ENCODE measurements at regions not wholly inside any gene's neighbourhood (a gene's known extent, or its start where the extent isn't known, plus 50 kb on each side); places are given as distances from the start of the nearest gene placed in this dataset.

- Histone ChIP-seq H2AFZ (ENCODE audit: insufficient read depth, low read length, poor library complexity) (no peak overlapping the region), H3K4me1 (ENCODE audit: control insufficient read depth in 1 of 2, insufficient read depth in 2 of 2, low read length in 2 of 2) (no peaks in the 10 kb centered on the region), H2BK12ac (ENCODE audit: low read length) (no peak overlapping the region), H3K9me3 (ENCODE audit: insufficient read depth, low read depth, low read length) (peaks cover 2% of the 10 kb centered on the region), H3K27ac (ENCODE audit: low read depth, low read length) (no peak overlapping the region), H3K27me3 (ENCODE audit: insufficient read depth, low read length) (no peaks in the 10 kb centered on the region), H4K91ac (ENCODE audit: low read depth, low read length) (no peak overlapping the region), H4K12ac (ENCODE audit: low read depth, low read length) (no peak overlapping the region), H2AK5ac (ENCODE audit: low read length) (no peak overlapping the region), H3K23ac (ENCODE audit: low read length) (no peak overlapping the region), H3K79me1 (ENCODE audit: low read length) (no peaks in the 10 kb centered on the region), H3K4me2 (ENCODE audit: low read length) (no peak overlapping the region), H4K8ac (ENCODE audit: low read depth, low read length) (no peak overlapping the region), H3K36me3 (ENCODE audit: control insufficient read depth in 1 of 2, insufficient read depth in 2 of 2, low read length in 2 of 2) (no peaks in the 10 kb centered on the region), H3K4me3 (ENCODE audit: low read depth, low read length) (no peak overlapping the region), H2BK120ac (ENCODE audit: insufficient read depth, low read length, poor library complexity) (no peak overlapping the region), H2BK5ac (ENCODE audit: low read depth, low read length, poor library complexity) (no peak overlapping the region), H3K79me2 (ENCODE audit: control insufficient read depth, insufficient read depth, low read length, poor library complexity) (no peaks in the 10 kb centered on the region), H3K18ac (ENCODE audit: low read length) (no peak overlapping the region), H3K14ac (ENCODE audit: low read length) (no peak overlapping the region), H3K4ac (ENCODE audit: low read depth, low read length) (no peak overlapping the region), H3K9ac (ENCODE audit: low read length) (no peak overlapping the region)
- DNase-seq, result no peak
Measured at GRCh38 chr2:57855212-57855611, 191.4 kb upstream of the VRK2 start.

DNA sequence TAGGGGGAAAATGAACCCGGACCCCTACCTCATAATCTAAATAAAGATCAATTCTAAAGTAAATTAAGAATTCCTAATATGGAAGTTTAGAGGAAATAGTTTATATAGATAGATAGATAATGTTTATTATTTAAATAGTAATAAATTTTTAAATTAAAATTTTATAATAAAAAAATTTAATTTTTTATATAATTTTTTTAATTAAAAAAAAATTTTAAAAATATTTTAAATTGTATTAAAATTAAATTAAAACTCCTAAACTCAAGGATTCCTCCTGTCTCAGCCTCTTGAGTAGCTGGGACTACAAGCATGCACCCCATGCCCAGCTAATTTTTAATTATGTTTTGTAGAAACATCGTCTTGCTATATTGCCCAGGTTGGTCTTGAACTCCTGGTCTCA lies 186.9 kb upstream of the VRK2 start:
- Histone ChIP-seq H3K14ac (ENCODE audit: low read length) (no peak overlapping the region), H3K79me2 (ENCODE audit: control insufficient read depth, insufficient read depth, low read length, poor library complexity) (no peaks in the 10 kb centered on the region), H3K4me1 (ENCODE audit: control insufficient read depth in 1 of 2, insufficient read depth in 2 of 2, low read length in 2 of 2) (no peaks in the 10 kb centered on the region), H3K79me1 (ENCODE audit: low read length) (no peaks in the 10 kb centered on the region), H2AK5ac (ENCODE audit: low read length) (no peak overlapping the region), H3K4me3 (ENCODE audit: low read depth, low read length) (no peak overlapping the region), H3K4me2 (ENCODE audit: low read length) (no peak overlapping the region), H3K23ac (ENCODE audit: low read length) (no peak overlapping the region), H3K9ac (ENCODE audit: low read length) (no peak overlapping the region), H3K27ac (ENCODE audit: low read depth, low read length) (no peak overlapping the region), H4K8ac (ENCODE audit: low read depth, low read length) (no peak overlapping the region), H4K12ac (ENCODE audit: low read depth, low read length) (no peak overlapping the region), H3K18ac (ENCODE audit: low read length) (no peak overlapping the region), H2BK120ac (ENCODE audit: insufficient read depth, low read length, poor library complexity) (no peak overlapping the region), H3K4ac (ENCODE audit: low read depth, low read length) (no peak overlapping the region), H3K27me3 (ENCODE audit: insufficient read depth, low read length) (no peaks in the 10 kb centered on the region), H3K9me3 (ENCODE audit: insufficient read depth, low read depth, low read length) (no peaks in the 10 kb centered on the region), H4K91ac (ENCODE audit: low read depth, low read length) (no peak overlapping the region), H2BK5ac (ENCODE audit: low read depth, low read length, poor library complexity) (no peak overlapping the region), H3K36me3 (ENCODE audit: control insufficient read depth in 1 of 2, insufficient read depth in 2 of 2, low read length in 2 of 2) (no peaks in the 10 kb centered on the region), H2BK12ac (ENCODE audit: low read length) (no peak overlapping the region), H2AFZ (ENCODE audit: insufficient read depth, low read length, poor library complexity) (no peak overlapping the region)
- WGBS (ENCODE audit: extremely low coverage, insufficient coverage, insufficient read length), result no CpG with 5 or more reads among the region's 2 CpGs
- no peak for DNase-seq

DNA sequence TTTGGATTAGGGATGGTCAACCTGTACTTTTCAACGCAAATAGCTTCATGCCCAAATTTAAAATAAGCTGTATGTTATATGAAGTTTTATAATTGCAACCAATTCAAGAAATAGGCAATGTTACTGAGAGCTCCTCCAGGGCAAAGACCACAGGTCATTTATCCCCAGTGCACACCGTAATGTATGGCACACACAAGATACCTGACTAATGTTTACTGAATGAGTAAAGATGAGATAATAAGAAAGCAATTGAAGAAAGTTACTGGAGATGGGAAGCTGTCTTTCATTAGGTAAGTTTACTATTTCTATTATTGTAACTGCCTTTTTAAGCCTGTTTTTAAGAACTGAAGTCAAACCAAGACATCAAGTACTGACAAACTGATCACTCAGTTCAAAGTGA lies 184.5 kb upstream of the VRK2 start:
- Histone ChIP-seq H2BK120ac (ENCODE audit: insufficient read depth, low read length, poor library complexity) (no peak overlapping the region), H3K36me3 (ENCODE audit: control insufficient read depth in 1 of 2, insufficient read depth in 2 of 2, low read length in 2 of 2) (no peaks in the 10 kb centered on the region), H2AK5ac (ENCODE audit: low read length) (no peak overlapping the region), H3K27ac (ENCODE audit: low read depth, low read length) (no peak overlapping the region), H3K18ac (ENCODE audit: low read length) (no peak overlapping the region), H4K12ac (ENCODE audit: low read depth, low read length) (no peak overlapping the region), H3K14ac (ENCODE audit: low read length) (no peak overlapping the region), H3K9ac (ENCODE audit: low read length) (no peak overlapping the region), H3K4me2 (ENCODE audit: low read length) (no peak overlapping the region), H2AFZ (ENCODE audit: insufficient read depth, low read length, poor library complexity) (no peak overlapping the region), H4K8ac (ENCODE audit: low read depth, low read length) (no peak overlapping the region), H3K9me3 (ENCODE audit: insufficient read depth, low read depth, low read length) (no peaks in the 10 kb centered on the region), H3K4ac (ENCODE audit: low read depth, low read length) (no peak overlapping the region), H3K23ac (ENCODE audit: low read length) (no peak overlapping the region), H3K4me1 (ENCODE audit: control insufficient read depth in 1 of 2, insufficient read depth in 2 of 2, low read length in 2 of 2) (no peaks in the 10 kb centered on the region), H3K79me1 (ENCODE audit: low read length) (no peaks in the 10 kb centered on the region), H2BK12ac (ENCODE audit: low read length) (no peak overlapping the region), H3K79me2 (ENCODE audit: control insufficient read depth, insufficient read depth, low read length, poor library complexity) (no peaks in the 10 kb centered on the region), H4K91ac (ENCODE audit: low read depth, low read length) (no peak overlapping the region), H3K4me3 (ENCODE audit: low read depth, low read length) (no peak overlapping the region), H3K27me3 (ENCODE audit: insufficient read depth, low read length) (no peaks in the 10 kb centered on the region), H2BK5ac (ENCODE audit: low read depth, low read length, poor library complexity) (no peak overlapping the region)
- no peak for DNase-seq
- whole genome bisulfite sequencing (ENCODE audit: extremely low coverage, insufficient coverage, insufficient read length), result no CpG with 5 or more reads among the region's 2 CpGs

DNA sequence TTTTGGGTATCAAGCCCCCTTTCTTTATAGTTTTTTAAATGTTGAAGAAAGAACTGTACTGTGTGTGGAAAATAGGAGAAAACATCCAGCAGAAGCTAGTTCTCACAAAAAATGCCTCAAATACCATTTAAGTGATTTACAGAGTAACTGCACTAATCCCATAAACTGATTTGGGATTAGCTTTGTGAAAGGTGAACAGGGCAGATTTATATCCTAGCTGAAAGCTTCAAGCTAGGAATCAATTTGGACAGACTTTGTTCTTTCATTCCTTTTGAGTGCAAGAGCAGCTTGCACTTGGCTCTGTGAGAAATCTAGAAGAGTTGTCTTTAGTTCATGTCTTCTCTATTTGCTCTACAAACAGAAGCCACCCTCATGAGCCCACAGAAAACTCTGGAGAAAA lies 183.9 kb upstream of the VRK2 start:
- H3K36me3 ChIP-seq (ENCODE audit: control insufficient read depth in 1 of 2, insufficient read depth in 2 of 2, low read length in 2 of 2), result no peaks in the 10 kb centered on the region
- H3K4me3 ChIP-seq (ENCODE audit: low read depth, low read length), result no peak overlapping the region
- no peak overlapping the region for H3K27ac ChIP-seq (ENCODE audit: low read depth, low read length)
- no peak overlapping the region for H3K4ac ChIP-seq (ENCODE audit: low read depth, low read length)
- H4K8ac ChIP-seq (ENCODE audit: low read depth, low read length), result no peak overlapping the region
- H3K9ac ChIP-seq (ENCODE audit: low read length), result no peak overlapping the region
- H3K4me1 ChIP-seq (ENCODE audit: control insufficient read depth in 1 of 2, insufficient read depth in 2 of 2, low read length in 2 of 2), result no peaks in the 10 kb centered on the region
- no peak overlapping the region for H2AK5ac ChIP-seq (ENCODE audit: low read length)
- no peak overlapping the region for H3K23ac ChIP-seq (ENCODE audit: low read length)
- H3K14ac ChIP-seq (ENCODE audit: low read length), result no peak overlapping the region
- H3K79me2 ChIP-seq (ENCODE audit: control insufficient read depth, insufficient read depth, low read length, poor library complexity), result no peaks in the 10 kb centered on the region
- no peak for DNase-seq
- no peaks in the 10 kb centered on the region for H3K9me3 ChIP-seq (ENCODE audit: insufficient read depth, low read depth, low read length)
- H3K79me1 ChIP-seq (ENCODE audit: low read length), result no peaks in the 10 kb centered on the region
- H4K12ac ChIP-seq (ENCODE audit: low read depth, low read length), result no peak overlapping the region
- H2AFZ ChIP-seq (ENCODE audit: insufficient read depth, low read length, poor library complexity), result no peak overlapping the region
- H2BK5ac ChIP-seq (ENCODE audit: low read depth, low read length, poor library complexity), result no peak overlapping the region
- H3K4me2 ChIP-seq (ENCODE audit: low read length), result no peak overlapping the region
- H2BK12ac ChIP-seq (ENCODE audit: low read length), result no peak overlapping the region
- H4K91ac ChIP-seq (ENCODE audit: low read depth, low read length), result no peak overlapping the region
- no peak overlapping the region for H2BK120ac ChIP-seq (ENCODE audit: insufficient read depth, low read length, poor library complexity)
- no peaks in the 10 kb centered on the region for H3K27me3 ChIP-seq (ENCODE audit: insufficient read depth, low read length)
- H3K18ac ChIP-seq (ENCODE audit: low read length), result no peak overlapping the region

DNA sequence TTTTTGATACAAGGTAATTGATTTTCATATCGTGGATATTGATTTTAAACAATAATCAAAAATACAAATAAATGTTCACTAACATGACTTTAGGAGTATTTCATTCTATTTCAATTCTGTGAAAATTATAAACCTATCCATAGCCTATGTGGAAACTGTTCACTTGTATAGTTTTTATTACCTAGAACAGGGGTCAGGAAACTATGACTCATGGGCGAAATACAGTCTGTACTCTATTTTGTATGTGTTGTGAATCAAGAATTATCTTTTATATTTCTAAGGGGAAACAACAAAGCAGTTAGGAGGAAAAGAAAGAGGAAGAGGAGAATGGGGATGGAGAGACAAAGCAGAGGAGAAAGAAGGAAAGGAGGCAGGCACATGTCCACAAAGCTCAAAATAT lies 181.7 kb upstream of the VRK2 start:
- WGBS (ENCODE audit: extremely low coverage, insufficient coverage, insufficient read length), result no CpG with 5 or more reads among the region's 2 CpGs
- Histone ChIP-seq H4K8ac (ENCODE audit: low read depth, low read length) (no peak overlapping the region), H2BK120ac (ENCODE audit: insufficient read depth, low read length, poor library complexity) (no peak overlapping the region), H3K27ac (ENCODE audit: low read depth, low read length) (no peak overlapping the region), H2AFZ (ENCODE audit: insufficient read depth, low read length, poor library complexity) (no peak overlapping the region), H3K9ac (ENCODE audit: low read length) (no peak overlapping the region), H2BK5ac (ENCODE audit: low read depth, low read length, poor library complexity) (no peak overlapping the region), H3K23ac (ENCODE audit: low read length) (no peak overlapping the region), H3K27me3 (ENCODE audit: insufficient read depth, low read length) (no peaks in the 10 kb centered on the region), H4K91ac (ENCODE audit: low read depth, low read length) (no peak overlapping the region), H3K4me1 (ENCODE audit: control insufficient read depth in 1 of 2, insufficient read depth in 2 of 2, low read length in 2 of 2) (no peaks in the 10 kb centered on the region), H3K36me3 (ENCODE audit: control insufficient read depth in 1 of 2, insufficient read depth in 2 of 2, low read length in 2 of 2) (no peaks in the 10 kb centered on the region), H3K14ac (ENCODE audit: low read length) (no peak overlapping the region), H3K79me1 (ENCODE audit: low read length) (no peaks in the 10 kb centered on the region), H2BK12ac (ENCODE audit: low read length) (no peak overlapping the region), H3K9me3 (ENCODE audit: insufficient read depth, low read depth, low read length) (no peaks in the 10 kb centered on the region), H3K79me2 (ENCODE audit: control insufficient read depth, insufficient read depth, low read length, poor library complexity) (no peaks in the 10 kb centered on the region), H3K4me3 (ENCODE audit: low read depth, low read length) (no peak overlapping the region), H3K18ac (ENCODE audit: low read length) (no peak overlapping the region), H3K4ac (ENCODE audit: low read depth, low read length) (no peak overlapping the region), H3K4me2 (ENCODE audit: low read length) (no peak overlapping the region), H4K12ac (ENCODE audit: low read depth, low read length) (no peak overlapping the region), H2AK5ac (ENCODE audit: low read length) (no peak overlapping the region)
- no peak for DNase-seq
